ENCODE measurements at regions not wholly inside any gene's neighbourhood (a gene's known extent, or its start where the extent isn't known, plus 50 kb on each side); places are given as distances from the start of the nearest gene placed in this dataset.

DNA sequence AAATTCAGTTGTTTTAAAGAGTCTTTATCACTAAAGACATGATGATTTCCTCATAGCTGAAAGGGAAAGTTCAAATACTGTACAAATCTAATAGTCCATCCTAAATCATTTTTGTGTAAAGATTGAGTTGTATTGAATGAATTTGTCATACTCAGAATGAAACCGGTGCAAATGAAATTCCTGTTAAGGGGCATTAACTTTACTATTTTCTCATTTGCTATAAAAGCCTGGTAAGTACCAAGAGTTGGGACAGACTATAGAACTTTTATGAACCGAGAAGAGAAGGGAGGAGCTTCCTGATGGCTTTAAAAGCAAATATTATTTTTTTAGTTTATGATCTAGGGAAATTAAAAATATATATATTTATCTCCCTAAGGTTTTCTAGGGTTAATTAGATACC is 260.0 kb upstream of the AKR1E2 start:
- H3K36me3 ChIP-seq = no peaks in the 10 kb centered on the region
- no peaks in the 10 kb centered on the region for H3K27me3 ChIP-seq
- TF ChIP-seq EP300 (IDR thresholded peaks at IDR 0.05; ENCODE audit: low read depth) = no peak
- TF ChIP-seq, protein P1, sequence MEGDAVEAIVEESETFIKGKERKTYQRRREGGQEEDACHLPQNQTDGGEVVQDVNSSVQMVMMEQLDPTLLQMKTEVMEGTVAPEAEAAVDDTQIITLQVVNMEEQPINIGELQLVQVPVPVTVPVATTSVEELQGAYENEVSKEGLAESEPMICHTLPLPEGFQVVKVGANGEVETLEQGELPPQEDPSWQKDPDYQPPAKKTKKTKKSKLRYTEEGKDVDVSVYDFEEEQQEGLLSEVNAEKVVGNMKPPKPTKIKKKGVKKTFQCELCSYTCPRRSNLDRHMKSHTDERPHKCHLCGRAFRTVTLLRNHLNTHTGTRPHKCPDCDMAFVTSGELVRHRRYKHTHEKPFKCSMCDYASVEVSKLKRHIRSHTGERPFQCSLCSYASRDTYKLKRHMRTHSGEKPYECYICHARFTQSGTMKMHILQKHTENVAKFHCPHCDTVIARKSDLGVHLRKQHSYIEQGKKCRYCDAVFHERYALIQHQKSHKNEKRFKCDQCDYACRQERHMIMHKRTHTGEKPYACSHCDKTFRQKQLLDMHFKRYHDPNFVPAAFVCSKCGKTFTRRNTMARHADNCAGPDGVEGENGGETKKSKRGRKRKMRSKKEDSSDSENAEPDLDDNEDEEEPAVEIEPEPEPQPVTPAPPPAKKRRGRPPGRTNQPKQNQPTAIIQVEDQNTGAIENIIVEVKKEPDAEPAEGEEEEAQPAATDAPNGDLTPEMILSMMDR (IDR thresholded peaks at IDR 0.05) = no peak
- no peak for TF ChIP-seq POLR2AphosphoS5 (IDR thresholded peaks at IDR 0.05)
- no peak for TF ChIP-seq POLR2A (IDR thresholded peaks at IDR 0.05)
- WGBS, 2 donors (ENCODE audit: low coverage in 1 of 2) = 46 to 66% methylated on average over 2 of the region's 2 CpGs
- no peaks in the 10 kb centered on the region for H3K4me1 ChIP-seq
- intact Hi-C loops (cut with DNase I; ENCODE audit: low total_unique reads) = no loop called here
- no peak overlapping the region for H3K4me3 ChIP-seq
- in situ Hi-C loops (cut with MboI; ENCODE audit: low pct_ligation_motif_present in 1 of 4, low pct_unique_long_range_greater_than_20kb in 1 of 4, low sequenced_read_pairs in 3 of 4) = no loop called here
- H3K27ac ChIP-seq = no peak overlapping the region
- H3K9me3 ChIP-seq = no peaks in the 10 kb centered on the region
- DNase-seq = no peak

DNA sequence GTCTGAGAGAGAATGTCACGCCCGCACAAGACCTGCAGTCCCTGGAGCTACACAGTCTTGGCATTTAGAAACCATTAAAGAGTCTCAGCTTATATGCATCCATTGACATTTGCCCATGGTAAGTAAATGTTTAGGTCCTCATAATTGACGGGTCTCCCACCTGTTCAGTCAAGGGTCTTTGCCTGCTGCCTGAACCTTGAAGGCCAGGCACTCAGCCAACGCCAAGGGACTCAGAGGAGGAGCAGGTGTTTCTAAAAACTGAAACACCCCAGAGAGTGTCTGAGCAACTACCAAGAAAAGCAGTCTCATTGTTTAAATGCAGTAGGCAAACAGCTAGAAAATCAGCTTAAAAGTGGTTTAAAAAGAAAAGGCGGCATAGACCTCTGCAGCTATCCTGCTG is 264.7 kb upstream of the AKR1E2 start:
- Histone ChIP-seq H3K4me1 (no peaks in the 10 kb centered on the region), H3K4me3 (no peak overlapping the region), H3K27me3 (no peaks in the 10 kb centered on the region), H3K36me3 (no peaks in the 10 kb centered on the region), H3K27ac (no peak overlapping the region), H3K9me3 (no peaks in the 10 kb centered on the region)
- intact Hi-C loops (cut with DNase I; ENCODE audit: low total_unique reads) = no loop called here
- WGBS, 2 donors (ENCODE audit: low coverage in 1 of 2) = 93% methylated on average over 5 of the region's 5 CpGs
- in situ Hi-C loops (cut with MboI; ENCODE audit: low pct_ligation_motif_present in 1 of 4, low pct_unique_long_range_greater_than_20kb in 1 of 4, low sequenced_read_pairs in 3 of 4) = no loop called here
- TF ChIP-seq POLR2AphosphoS5 (IDR thresholded peaks at IDR 0.05) (no peak), POLR2A (IDR thresholded peaks at IDR 0.05) (no peak), EP300 (IDR thresholded peaks at IDR 0.05; ENCODE audit: low read depth) (no peak)
- TF ChIP-seq, protein P1 (IDR thresholded peaks at IDR 0.05) = no peak
- DNase-seq = no peak

DNA sequence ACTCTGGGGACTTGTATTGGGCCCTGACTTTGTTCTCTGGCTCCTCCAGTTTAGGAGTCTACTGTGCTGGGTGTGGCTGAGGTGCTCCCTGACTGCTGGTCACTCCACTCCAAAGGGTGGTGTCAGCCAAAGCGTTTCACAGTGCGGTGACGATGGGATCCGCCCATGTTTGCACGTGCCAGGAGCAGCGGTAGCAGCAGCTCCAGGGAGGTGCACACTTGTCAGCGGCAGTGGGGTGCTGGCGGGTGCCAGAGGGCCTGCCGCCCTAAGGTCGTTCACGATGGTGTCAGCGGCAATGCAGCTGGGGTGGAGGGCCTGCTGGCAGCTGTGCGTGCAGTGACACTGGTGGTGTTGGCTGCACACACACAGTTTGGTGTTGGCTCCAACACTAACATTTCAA is 268.5 kb upstream of the AKR1E2 start:
- H3K36me3 ChIP-seq = no peaks in the 10 kb centered on the region
- 89% methylated on average over 13 of the region's 13 CpGs; no CpG with 5 or more reads in 1 of the 2 donors for WGBS, 2 donors (ENCODE audit: low coverage in 1 of 2)
- H3K9me3 ChIP-seq = no peaks in the 10 kb centered on the region
- TF ChIP-seq POLR2AphosphoS5 (IDR thresholded peaks at IDR 0.05) = no peak
- no peak for TF ChIP-seq POLR2A (IDR thresholded peaks at IDR 0.05)
- no peak overlapping the region for H3K4me3 ChIP-seq
- no peaks in the 10 kb centered on the region for H3K27me3 ChIP-seq
- no peak overlapping the region for H3K27ac ChIP-seq
- H3K4me1 ChIP-seq = no peaks in the 10 kb centered on the region
- intact Hi-C loops (cut with DNase I; ENCODE audit: low total_unique reads) (no loop called here), in situ Hi-C loops (cut with MboI; ENCODE audit: low pct_ligation_motif_present in 1 of 4, low pct_unique_long_range_greater_than_20kb in 1 of 4, low sequenced_read_pairs in 3 of 4) (no loop called here)
- no peak for DNase-seq

DNA sequence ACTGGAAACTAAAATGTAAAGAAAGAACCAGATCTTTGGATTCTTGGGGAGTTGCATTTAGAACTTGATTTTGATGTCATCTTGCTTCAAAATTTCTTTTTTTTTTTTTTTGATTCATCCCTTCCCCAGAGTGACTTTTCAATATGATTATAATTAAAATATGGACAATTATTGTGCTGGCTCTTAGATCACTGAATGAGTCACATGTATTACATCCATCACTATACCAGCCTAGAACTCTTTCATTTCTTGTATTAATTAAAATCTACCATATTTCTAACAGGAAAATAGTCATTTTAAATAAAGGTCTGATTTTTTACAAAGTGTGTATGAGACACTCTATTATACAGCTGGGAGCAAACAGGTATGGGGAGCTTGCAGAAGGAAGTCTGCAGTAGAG is 269.5 kb upstream of the AKR1E2 start:
- no peaks in the 10 kb centered on the region for H3K9me3 ChIP-seq
- no peak for DNase-seq
- H3K4me3 ChIP-seq = no peak overlapping the region
- H3K27ac ChIP-seq = no peak overlapping the region
- H3K27me3 ChIP-seq = no peaks in the 10 kb centered on the region
- H3K36me3 ChIP-seq = no peaks in the 10 kb centered on the region
- intact Hi-C loops (cut with DNase I; ENCODE audit: low total_unique reads) = no loop called here
- no peaks in the 10 kb centered on the region for H3K4me1 ChIP-seq
- TF ChIP-seq POLR2A (IDR thresholded peaks at IDR 0.05) = no peak
- TF ChIP-seq, protein P1 (IDR thresholded peaks at IDR 0.05) = no peak
- TF ChIP-seq POLR2AphosphoS5 (IDR thresholded peaks at IDR 0.05) = no peak
- TF ChIP-seq EP300 (IDR thresholded peaks at IDR 0.05; ENCODE audit: low read depth) = no peak
- in situ Hi-C loops (cut with MboI; ENCODE audit: low pct_ligation_motif_present in 1 of 4, low pct_unique_long_range_greater_than_20kb in 1 of 4, low sequenced_read_pairs in 3 of 4) = no loop called here

DNA sequence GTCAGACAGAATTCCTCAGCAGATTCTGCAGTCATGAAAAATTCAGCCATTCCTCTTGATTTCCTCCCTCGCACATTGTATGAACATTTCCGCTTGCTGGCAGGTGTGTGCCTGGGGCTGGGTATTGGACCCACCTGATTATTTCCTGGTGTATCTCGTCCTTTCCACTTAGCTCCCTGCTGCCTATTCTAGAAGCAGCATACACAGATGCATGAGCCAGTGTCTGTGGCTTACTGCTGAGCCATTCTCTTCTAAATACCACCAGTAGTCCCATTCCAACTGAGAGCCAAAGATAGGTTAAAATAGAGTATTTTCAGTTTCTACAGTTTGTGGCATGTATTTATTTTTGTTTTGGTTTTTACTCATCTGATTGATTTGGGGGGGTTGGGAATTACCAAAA is 270.1 kb upstream of the AKR1E2 start:
- intact Hi-C loops (cut with DNase I; ENCODE audit: low total_unique reads) = no loop called here
- no peaks in the 10 kb centered on the region for H3K4me1 ChIP-seq
- TF ChIP-seq, protein P1 (IDR thresholded peaks at IDR 0.05) = no peak
- no peak for TF ChIP-seq EP300 (IDR thresholded peaks at IDR 0.05; ENCODE audit: low read depth)
- TF ChIP-seq POLR2AphosphoS5 (IDR thresholded peaks at IDR 0.05) = no peak
- no peak for TF ChIP-seq POLR2A (IDR thresholded peaks at IDR 0.05)
- no peaks in the 10 kb centered on the region for H3K9me3 ChIP-seq
- DNase-seq = no peak
- 77 to 79% methylated on average over 3 of the region's 3 CpGs for WGBS, 2 donors (ENCODE audit: low coverage in 1 of 2)
- H3K27ac ChIP-seq = no peak overlapping the region
- no peaks in the 10 kb centered on the region for H3K36me3 ChIP-seq
- no peaks in the 10 kb centered on the region for H3K27me3 ChIP-seq
- in situ Hi-C loops (cut with MboI; ENCODE audit: low pct_ligation_motif_present in 1 of 4, low pct_unique_long_range_greater_than_20kb in 1 of 4, low sequenced_read_pairs in 3 of 4) = no loop called here
- no peak overlapping the region for H3K4me3 ChIP-seq
